Activated T-cell treated with anti-CD3 and anti-CD28 coated beads for 4 hours (primary cell): ENCODE measurements at regions not wholly inside any gene's neighbourhood (a gene's known extent, or its start where the extent isn't known, plus 50 kb on each side); places are given as distances from the start of the nearest gene placed in this dataset.
"Not testable (repeated sequence)": the region's sequence is repeated elsewhere in the genome, so short reads cannot be mapped to it uniquely, and the experiment has no call there.

Source experiments
- DNase-seq: peaks from one replicate; pipeline ENCODE4 v3.0.0-alpha.2; 2020

DNA sequence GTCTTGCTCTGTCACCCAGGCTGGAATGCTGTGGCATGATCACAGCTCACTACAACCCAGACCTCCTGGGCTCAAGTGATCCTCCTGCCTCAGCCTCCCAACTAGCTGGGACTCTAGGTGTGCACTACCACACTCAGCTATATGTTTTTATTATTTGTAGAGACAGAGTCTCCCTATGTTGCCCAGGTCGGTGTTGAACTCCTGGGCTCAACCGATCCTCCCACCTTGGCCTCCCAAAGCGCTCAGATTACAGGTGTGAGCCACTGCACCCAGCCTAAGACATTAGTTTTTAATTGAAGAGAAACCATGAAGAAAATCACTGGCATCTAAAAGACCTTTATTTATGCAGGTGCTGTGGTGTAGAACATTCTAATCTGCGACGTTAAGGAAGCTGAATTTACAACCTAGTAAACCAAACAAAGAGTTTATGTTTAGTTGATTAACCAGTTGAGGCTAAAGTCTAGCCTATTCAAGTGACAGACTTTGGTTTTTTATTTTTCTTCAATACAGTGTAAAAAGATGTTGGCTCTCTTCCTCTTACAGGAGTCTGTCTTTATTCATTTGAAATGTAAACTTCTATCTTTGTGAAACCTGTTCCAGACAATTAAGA is 52.5 kb upstream of the NBL1 start:
- no peak for DNase-seq

- no peak for DNase-seq
These were observed 58.6 kb upstream of the NBL1 start for GRCh38 chr1:19585507-19585906.

GRCh38 chr1:19582318-19582717 is 61.8 kb upstream of the NBL1 start:
- peak; percentile 73 for DNase-seq

DNA sequence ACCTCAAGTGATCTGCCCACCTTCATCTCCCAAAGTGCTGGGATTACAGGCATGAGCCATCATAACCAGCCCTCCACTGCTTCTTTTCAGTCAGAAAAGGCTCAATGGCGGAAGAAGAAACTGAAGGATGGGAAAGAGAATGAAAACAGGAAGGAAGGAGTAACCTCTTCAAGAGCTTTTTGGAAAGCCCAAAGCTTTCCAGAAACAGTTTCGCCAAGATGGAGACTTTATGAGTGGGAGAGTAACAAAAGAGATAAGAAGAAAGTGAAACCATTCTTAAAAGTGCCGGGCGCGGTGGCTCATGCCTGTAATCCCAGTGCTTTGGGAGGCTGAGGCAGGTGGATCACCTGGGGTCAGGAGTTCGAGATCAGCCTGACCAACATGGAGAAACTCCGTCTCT is 62.7 kb upstream of the NBL1 start:
- no peak for DNase-seq

DNA sequence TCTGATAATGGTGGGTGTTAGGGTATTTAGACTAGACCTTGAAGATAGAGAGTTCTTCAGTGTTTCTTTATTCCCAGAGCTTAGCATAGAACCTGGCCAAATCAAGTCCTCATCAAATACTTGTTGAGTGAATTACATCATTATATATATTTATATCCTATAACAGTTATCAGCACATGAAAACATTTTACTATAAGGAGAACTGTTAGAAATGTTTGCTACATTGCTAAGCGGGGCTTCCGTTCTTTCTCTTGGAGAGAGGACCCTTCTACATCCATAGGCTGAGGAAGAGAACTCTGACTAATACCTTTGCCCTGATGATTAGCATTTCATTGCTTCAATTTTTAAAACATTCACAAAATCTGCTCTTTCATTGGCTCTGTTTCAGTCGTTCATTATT is 66.5 kb upstream of the NBL1 start:
- DNase-seq = no peak

DNA sequence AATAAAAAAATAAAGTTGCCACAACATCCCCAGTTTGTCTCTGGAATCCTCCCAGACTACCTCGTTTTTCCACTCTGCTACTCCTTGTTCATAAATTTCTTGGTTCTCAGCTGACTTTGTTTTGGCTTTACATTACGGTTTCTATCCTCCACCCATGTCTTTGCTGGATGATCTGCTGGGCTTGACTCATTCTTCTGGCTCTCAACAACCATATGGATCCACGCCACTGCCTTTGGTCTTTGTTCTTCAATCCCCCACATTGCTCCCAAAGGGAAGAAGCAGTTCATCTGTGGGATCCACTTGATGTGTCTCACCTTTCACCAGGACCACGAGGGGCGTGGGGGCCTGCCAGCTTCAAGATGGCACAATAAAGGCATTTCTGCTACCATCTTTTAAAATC is 67.1 kb upstream of the NBL1 start:
- DNase-seq = no peak

GRCh38 chr1:19569786-19570185 is 74.3 kb upstream of the NBL1 start:
- no peak for DNase-seq

DNA sequence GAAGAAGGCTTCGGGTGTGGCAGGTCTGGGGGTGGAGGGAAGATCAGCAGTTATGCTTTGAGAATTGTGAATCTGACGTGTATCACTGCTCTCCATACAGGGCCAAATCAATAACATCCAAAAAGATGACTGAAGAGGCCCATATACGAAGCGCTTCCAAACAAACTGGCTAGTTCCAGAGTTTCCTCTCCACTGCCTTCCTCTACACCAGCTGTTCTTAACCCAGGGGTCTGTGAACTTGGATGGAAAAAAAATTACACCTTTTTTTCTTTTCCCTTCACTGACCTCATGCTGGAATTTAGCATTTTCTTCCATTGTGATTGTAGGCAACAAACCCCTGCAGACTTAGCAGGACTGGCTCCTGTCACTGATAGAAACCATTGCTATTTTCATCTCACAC is 77.1 kb upstream of the NBL1 start:
- no peak for DNase-seq

DNA sequence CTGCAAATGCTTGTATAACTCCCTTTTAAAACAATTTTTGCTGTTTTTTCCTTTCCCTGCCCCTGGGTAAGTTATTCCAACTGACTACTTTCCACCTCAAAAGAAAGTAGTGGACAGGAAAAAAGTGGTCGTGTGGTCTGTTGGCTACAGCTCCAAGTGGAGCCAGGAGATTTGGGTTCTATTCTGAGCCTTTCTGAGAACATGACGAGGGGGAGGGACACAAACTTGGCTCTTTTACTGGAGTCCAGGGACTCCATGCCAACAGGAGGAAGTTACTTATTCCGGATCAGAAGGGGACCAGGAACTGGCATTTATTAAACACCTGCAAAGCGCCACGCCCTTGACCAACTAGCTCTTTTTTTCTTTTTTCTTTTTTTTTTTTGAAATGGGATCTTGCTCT is 79.0 kb upstream of the CAPZB start:
- no peak for DNase-seq

DNA sequence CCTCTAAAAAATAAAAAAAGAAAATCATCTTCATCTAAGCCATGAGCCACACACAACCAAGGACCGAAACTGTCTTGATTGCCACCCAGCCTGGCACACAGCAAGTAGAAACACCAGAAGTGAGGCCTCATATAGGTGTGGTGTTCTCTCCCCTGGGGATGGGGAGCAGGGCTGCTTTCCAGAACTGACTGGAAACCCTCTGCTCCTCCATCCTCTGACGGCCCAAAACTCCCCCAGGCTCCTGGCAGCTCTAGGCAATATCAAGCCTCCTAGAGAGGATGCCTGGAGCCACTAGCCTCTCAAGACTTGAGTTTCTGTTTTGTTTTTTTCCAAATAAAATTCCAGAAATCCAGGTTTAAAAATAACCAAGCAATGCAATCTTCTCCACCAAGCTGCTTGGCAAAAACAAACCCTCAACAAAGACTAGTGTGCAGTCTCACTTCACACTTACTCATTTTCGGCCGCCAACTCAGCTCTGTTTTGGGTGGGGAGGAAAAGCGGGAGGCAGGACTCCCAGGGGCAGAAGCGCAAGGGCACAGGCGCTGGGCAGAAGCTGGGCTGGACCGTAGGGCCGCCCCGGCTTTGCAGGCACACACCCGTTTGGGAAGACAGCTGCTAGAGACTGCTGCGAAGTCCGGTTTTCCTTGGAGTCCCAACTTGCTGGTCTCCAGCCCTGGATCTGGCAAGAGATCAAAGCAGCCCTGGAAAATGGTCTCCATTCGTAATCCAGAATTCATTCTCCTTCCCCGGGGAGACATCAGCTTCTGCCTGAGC is 78.2 kb upstream of the CAPZB start:
- DNase-seq = no peak

- no peak for DNase-seq
These were observed 77.5 kb upstream of the CAPZB start for GRCh38 chr1:19562847-19563246.

DNA sequence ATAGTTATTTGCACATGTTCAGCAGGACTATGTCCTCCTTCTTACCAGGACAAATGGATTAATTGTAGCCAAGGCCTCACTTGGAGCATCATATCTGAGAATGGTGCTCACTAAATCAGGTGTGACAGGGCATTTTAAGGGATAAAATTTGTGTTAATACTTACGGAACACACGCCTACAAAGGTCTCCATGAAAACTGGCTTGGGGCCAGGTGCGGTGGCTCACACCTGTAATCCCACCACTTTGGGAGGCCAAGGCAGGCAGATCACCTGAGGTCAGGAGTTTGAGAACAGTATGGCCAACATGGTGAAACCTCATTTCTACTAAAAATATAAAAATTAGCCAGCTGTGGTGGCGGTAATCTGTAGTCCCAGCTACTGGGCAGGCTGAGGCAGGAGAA is 75.1 kb upstream of the CAPZB start:
- no peak for DNase-seq

GRCh38 chr1:19559641-19560040 is 74.3 kb upstream of the CAPZB start:
- no peak for DNase-seq

GRCh38 chr1:19557609-19558051 is 72.3 kb upstream of the CAPZB start:
- no peak for DNase-seq

GRCh38 chr1:19554090-19554489 is 68.8 kb upstream of the CAPZB start:
- no peak for DNase-seq

DNA sequence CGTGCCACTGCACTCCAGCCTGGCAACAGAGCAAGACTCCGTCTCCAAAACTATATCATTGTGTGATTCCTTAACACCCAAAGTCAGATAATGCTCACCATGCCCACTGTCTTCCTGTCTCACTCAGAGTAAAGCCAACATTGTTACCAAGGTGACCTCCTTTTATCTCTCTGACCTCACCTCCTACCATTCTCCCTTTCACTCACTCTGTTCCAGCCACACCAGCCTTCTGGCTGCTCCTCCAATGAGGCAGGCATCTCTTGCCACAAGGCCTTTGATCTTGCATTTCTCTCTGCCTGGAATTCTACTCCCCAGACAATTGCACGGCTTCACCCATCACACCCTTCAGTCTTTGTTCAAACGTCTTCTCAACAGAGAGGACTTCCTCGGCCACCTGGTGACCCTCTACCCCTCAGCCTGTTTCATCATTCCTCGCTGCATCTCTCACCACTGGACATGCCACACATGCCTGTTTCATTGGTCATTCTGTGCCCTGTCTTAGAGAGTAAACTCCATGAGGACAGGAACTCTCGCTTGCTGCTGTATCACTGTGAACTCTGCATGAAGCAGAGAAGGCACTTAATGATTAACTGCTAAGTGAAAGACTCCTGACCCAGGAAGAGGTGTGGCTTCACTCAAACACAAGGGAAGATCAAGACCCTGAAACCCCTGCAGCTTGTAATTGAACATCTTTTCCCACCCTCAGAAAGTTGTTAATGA is 67.1 kb upstream of the CAPZB start:
- no peak for DNase-seq

GRCh38 chr1:19551837-19552236 is 66.5 kb upstream of the CAPZB start:
- DNase-seq = not testable (repeated sequence)

DNA sequence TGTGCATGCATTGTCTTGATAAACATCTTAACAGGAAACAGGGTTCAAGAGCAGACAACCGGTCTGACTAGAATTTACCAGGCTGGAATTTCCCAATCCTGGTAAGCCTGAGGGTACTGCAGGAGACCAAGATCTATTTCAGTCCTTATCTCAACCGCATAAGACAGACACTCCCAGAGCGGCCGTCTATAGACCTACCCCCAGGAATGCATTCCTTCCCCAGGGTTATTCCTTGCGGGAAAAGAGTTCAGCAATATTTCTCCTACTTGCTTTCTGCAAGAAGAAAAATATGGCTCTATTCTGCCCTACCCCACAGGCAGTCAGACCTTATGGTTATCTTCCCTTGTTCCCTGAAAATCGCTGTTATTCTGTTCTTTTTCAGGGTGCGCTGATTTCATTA is 65.1 kb upstream of the CAPZB start:
- DNase-seq = not testable (repeated sequence)

DNA sequence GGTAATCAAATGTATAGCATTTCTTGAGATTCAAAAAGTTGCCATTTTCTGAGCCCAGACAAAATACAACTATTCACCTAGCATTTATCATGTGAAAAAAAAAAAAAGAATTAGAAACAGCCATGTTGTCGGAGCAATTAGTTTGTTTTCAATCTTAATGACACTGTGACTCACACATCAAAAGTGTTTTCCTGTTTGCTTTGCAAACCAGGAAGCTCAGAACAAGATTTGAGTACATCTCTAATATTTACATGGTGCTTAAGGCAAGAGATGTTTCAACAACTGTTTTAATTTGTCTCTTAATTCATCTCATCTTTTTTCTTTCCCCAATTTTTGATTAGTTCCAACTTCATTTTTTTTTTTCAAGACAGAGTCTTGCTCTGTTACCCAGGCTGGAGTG is 62.5 kb upstream of the CAPZB start:
- DNase-seq = no peak

- no peak for DNase-seq
These were observed 51.2 kb upstream of the CAPZB start for GRCh38 chr1:19536519-19536918.

DNA sequence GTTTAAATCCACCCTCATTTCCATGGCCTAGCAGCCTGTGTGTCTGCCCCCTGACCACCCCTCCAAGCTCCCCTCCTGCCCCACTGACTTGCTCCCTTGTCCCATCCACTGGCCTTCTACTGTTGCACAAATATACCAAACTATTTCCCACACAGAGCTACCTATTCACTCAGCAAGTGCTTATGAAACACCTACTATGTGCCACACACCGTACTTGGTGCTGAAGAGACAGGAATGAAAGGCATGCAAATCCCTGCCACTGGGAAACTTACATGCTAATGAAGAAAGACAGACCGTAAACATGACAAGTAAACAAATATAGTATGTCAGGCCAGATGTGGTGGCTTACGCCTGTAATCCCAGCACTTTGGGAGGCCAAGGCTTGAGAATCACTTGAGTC is 49.9 kb upstream of the CAPZB start:
- DNase-seq = no peak
